ENCODE measurements at regions not wholly inside any gene's neighbourhood (a gene's known extent, or its start where the extent isn't known, plus 50 kb on each side); places are given as distances from the start of the nearest gene placed in this dataset.

DNA sequence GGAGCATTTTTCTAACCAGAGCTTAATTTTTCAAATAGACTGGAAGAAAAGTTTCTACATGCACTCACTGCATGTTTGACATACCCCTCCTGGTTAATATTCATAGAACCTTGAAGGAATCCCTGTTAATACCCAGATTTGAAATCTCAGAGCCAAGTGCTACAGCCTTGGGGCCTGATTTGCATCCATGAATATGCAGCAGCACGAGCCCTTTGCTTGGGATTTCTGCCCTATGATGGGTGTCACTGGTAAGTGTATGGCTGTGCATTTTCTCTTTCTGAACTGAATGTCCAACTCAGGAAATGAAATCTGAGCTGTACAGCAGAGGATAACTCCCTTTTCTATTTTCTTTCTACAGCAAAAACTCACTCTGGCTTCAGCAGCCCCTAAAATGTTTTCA is 1157.5 kb downstream of the XPNPEP1 start:
- TF ChIP-seq, protein P1, sequence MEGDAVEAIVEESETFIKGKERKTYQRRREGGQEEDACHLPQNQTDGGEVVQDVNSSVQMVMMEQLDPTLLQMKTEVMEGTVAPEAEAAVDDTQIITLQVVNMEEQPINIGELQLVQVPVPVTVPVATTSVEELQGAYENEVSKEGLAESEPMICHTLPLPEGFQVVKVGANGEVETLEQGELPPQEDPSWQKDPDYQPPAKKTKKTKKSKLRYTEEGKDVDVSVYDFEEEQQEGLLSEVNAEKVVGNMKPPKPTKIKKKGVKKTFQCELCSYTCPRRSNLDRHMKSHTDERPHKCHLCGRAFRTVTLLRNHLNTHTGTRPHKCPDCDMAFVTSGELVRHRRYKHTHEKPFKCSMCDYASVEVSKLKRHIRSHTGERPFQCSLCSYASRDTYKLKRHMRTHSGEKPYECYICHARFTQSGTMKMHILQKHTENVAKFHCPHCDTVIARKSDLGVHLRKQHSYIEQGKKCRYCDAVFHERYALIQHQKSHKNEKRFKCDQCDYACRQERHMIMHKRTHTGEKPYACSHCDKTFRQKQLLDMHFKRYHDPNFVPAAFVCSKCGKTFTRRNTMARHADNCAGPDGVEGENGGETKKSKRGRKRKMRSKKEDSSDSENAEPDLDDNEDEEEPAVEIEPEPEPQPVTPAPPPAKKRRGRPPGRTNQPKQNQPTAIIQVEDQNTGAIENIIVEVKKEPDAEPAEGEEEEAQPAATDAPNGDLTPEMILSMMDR (IDR thresholded peaks at IDR 0.05) = no peak
- no peak for TF ChIP-seq EP300 (IDR thresholded peaks at IDR 0.05)
- no peak for TF ChIP-seq POLR2AphosphoS5 (IDR thresholded peaks at IDR 0.05)

All from upper lobe of left lung (tissue), 4 donors.